GM18520 (cell line): ENCODE measurements at regions not wholly inside any gene's neighbourhood (a gene's known extent, or its start where the extent isn't known, plus 50 kb on each side); places are given as distances from the start of the nearest gene placed in this dataset.
"Not testable (repeated sequence)": the region's sequence is repeated elsewhere in the genome, so short reads cannot be mapped to it uniquely, and the experiment has no call there.

Experiments
- ATAC-seq: cut with Tn5 transposase; IDR thresholded peaks from one replicate; pipeline ENCODE4 v1.9.1; 2021; ENCODE audit not compliant: unreplicated experiment

- ATAC-seq = no peak
Observed at GRCh38 chrX:112368371-112368770, 285.8 kb upstream of the TRPC5 start.

GRCh38 chrX:112367065-112367464 is 284.5 kb upstream of the TRPC5 start:
- ATAC-seq = no peak

- ATAC-seq = no peak
Observed at GRCh38 chrX:112359906-112360305, 277.3 kb upstream of the TRPC5 start.

GRCh38 chrX:112355931-112356330 is 273.4 kb upstream of the TRPC5 start:
- ATAC-seq = no peak

DNA sequence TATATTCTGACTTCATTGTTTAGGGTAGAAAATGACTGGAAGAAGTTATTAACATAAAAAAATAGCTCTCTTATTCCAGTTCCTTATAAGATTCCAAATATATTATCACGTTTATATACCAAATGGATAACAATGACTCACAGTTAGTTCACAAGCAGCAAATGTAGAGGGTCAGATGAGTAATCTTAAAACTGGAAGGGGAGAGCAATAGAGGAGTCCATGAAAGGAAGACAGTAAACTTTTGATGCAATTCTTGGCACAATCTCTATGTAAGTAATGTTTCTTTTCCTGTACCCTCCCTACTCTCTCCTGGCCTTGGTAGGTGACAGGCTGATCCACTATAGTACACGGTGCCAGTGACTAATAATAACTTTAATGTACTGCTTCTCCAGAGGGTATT is 259.0 kb upstream of the TRPC5 start:
- ATAC-seq = no peak

- ATAC-seq = no peak
Observed at GRCh38 chrX:112313201-112313600, 230.6 kb upstream of the TRPC5 start.

GRCh38 chrX:112306027-112306426 is 223.5 kb upstream of the TRPC5 start:
- no peak for ATAC-seq

DNA sequence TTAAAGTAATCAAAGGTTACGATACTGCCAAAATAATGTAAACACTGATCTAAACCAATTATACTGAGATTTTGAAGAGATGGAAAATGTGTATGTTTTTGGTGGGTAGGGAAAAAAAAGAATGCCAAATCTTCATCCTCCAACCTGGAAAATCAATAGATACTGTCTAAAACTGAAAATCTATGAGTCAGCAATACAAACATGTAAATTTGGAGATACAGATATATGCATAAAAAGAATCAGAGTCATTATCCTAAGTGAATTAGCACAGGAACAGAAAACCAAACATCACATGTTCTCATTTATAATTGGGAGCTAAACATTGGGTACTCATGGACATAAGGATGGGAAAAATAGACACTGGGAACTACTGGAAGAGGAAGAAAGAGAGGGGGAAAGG is 197.4 kb upstream of the TRPC5 start:
- ATAC-seq = no peak

- no peak for ATAC-seq
Observed at GRCh38 chrX:112270991-112271390, 188.4 kb upstream of the TRPC5 start.

DNA sequence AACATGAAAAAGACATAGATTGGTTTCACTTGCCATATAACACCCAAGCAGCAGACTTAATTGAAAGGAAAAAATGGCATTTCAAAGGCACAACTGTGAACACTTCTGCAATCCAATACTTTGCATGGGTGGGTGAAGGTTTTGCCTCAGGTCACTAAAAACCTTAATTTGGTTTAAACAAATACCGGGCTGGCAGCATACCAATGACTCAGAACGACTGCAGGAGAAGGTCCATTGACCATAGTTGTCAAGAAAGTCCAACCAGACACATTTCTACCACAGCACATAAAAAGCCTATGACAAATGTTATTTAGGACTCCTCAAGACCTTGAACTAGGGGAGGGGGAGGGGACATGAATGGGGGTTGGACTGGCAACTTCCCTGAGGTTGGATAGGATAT is 183.6 kb upstream of the TRPC5 start:
- no peak for ATAC-seq

- ATAC-seq = no peak
Observed at GRCh38 chrX:112259375-112259774, 176.8 kb upstream of the TRPC5 start.

- ATAC-seq = no peak
Observed at GRCh38 chrX:112254896-112255295, 172.3 kb upstream of the TRPC5 start.

DNA sequence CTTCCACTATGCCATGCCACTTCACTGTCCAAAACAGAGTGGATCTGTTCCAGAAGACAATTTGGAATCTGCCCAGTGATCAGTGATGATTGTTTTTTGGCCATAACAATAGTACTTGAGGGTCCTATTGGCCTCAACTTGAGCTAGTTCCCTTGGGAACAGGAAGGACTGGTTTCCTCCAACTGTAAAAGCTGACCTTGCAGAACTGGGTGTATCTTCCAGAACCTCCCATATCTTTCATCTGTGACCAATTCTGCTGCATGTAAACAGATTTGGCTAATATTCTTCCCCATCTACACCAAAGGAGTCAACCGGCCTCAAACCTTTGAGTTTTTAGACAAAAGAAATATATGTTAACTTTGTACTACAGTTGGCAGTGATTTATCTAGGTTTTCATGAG is 165.1 kb upstream of the TRPC5 start:
- no peak for ATAC-seq

GRCh38 chrX:112235547-112235946 is 153.0 kb upstream of the TRPC5 start:
- ATAC-seq = no peak

DNA sequence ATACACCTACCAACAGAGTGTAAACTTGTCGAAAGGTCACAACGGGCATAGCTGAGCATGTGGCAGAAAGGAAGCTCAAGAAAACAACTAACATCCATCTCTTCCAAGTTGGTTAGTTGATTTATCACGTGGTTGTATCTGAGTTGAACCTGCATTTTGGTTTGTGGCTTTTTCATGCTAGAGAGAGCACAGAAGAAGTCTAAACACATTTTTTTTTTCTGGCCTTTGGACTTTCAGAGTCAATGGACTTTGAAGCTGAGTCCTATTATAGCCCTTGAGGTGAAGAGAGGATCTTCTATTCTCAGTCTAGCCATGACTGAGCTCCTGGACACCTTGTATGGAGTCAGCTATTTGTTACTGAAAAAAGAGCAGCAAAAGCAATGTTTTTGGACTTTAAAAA is 150.6 kb upstream of the TRPC5 start:
- peak; percentile 41 for ATAC-seq

GRCh38 chrX:112226795-112227194 is 144.2 kb upstream of the TRPC5 start:
- not testable (repeated sequence) for ATAC-seq

DNA sequence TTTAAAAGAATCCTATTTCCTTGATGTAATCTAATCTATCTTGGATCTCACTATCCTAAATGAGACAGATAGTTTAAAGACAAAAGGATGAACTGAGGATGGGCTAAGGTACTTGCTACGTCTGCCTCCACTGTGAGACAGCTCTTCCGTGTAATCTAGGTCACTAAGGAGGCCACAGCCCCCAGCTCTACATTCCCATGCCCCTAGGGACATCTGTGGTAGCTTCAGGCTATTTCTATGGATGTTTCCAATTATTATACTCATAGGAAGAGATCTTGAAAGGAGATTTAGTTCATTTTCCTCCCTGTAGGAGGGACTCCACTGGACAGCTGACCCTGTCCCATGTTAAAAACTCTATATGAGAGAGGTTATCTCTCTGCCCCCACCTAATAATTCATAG is 140.8 kb upstream of the TRPC5 start:
- ATAC-seq = no peak

- no peak for ATAC-seq
Observed at GRCh38 chrX:112218388-112218787, 135.8 kb upstream of the TRPC5 start.

DNA sequence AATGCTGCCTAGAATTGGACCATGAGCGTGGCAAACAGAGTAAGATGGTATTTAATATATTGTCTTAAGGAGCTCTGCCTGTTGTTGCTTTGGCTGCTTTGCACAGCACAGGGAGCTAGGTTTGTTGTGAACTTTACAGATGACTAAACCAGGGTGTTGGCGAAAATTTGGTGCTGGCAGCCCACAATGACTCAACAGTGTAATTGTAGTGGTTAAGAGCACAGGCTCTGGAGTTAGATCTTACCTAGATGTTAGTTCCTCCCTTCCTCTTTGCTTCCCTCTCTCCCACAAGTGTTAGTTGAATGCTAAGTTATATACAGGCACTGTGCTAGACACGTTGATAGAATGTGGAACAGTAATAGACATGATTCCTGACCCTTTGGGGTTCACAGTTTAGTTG is 128.9 kb upstream of the TRPC5 start:
- ATAC-seq = peak; percentile 86

DNA sequence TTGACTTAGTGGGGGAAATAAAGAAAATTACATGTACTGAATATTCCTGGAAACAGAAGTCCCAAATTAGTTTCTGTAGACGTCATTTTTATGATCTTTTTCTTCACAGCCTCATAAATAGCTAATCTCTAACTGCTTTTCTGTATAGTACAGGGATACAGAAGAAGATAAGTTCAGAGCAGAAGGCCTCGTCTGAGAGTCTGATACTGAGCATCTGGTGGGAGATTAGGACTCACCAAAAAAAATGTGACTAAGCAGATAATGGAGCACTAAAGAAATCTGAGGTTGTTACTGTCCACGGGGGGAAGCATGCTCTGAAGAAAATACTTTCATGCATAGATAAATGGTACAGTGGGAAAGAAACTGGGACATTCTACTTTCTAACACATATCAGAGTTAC is 115.3 kb upstream of the TRPC5 start:
- ATAC-seq = no peak

GRCh38 chrX:112190646-112191045 is 108.1 kb upstream of the TRPC5 start:
- no peak for ATAC-seq

DNA sequence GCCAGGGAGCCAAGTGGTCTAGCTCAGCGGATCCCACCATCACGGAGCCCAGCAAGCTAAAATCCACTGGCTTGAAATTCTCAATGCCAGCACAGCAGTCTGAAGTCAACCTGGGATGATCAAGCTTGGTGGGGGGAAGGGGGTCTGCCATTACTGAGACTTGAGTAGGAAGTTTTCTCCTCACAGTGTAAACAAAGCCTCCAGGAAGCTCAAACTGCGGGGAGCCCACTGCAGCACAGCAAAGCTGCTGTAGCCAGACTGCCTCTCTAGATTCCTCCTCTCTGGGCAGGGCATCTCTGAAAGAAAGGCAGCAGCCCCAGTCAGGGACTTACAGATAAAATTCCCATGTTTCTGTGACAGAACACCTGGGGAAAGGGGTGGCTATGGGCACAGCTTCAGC is 98.8 kb upstream of the TRPC5 start:
- ATAC-seq = not testable (repeated sequence)

DNA sequence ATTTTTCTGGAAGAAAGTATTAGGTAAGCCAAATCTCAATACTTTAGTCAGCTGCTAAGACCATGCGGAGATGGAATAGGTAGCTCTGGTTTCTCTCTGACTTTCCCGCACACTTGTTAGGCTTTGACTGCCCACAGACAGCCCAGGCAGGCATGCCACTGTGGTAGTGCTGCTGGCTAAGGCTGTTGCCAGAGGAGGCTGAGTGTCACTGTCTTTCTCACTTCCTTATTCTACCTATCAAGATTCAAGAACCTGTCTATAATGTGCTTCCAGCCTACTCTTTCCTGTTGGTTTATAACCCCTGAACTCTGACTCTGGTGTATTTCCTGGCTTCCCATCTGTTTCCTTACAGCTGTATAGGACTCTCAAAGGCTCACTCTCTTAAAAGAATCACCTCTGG is 81.8 kb upstream of the TRPC5 start:
- ATAC-seq = no peak

DNA sequence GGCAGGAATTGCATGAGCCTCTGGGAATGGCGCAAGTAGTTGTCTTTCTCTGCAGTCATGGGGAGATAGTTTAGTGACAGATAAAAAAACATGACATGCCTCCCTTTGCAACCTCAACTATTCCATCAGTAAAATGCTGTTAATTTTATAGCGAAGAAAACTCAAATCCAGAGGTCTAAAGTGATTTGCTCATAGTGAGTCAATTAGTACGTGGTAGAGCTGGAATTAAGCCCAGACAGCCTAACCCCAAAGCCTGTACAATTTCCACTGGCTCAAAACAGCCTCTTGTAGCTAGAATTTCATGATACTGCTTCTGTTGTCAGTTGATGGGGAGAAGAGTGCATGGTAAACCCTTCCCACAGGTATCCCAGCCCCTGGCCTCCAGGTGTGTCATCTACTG is 81.3 kb upstream of the TRPC5 start:
- no peak for ATAC-seq
